ENCODE measurements at regions not wholly inside any gene's neighbourhood (a gene's known extent, or its start where the extent isn't known, plus 50 kb on each side); places are given as distances from the start of the nearest gene placed in this dataset.

DNA sequence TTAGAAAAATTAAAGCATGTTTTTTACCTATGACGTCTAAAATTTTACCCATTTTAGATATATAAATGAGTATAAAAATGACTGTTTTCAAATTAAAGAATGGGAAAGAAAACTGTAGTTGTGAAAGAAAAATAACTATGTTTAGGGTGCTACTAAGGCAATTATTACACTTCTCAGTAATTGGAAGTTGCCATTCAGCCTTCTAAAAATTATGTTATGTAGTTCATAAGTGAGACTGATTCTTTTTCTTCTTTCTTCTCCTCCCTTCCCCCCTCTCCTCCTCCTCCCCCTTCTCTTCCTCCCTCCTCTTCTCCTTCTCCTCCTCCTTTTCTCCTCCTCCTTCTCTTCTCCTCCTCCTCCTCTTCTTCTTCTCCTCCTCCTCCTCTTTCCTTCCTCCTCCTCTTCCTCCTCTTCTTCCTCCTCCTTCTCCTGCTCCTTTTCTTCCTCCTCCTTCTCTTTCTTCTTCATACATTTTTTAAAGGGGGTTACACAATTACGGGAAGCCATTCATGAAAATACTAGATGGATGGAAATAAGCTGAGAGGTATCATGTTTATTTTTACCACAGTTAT lies 223.6 kb downstream of the CETN3 start:
- DNase-seq: no peak

DNA sequence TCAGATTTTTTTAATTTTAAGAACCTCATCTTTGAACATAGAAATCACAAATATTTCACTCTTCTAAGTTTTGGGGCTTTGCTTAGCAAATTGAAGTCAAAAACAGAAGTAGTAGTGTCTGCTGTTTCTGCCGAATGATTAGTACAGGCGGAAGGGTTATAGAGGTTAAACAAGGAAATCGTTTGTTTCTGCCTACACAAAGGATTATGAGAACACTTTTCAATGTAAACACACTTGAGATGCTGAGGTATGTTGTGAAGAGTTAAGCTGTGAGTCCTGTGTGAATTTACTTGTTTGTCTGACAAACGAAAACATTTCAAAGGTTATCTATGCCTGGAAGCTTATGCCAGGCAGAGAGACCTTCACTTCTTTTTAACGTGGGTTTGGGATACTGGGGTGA lies 224.8 kb downstream of the CETN3 start:
- no peak for DNase-seq

DNA sequence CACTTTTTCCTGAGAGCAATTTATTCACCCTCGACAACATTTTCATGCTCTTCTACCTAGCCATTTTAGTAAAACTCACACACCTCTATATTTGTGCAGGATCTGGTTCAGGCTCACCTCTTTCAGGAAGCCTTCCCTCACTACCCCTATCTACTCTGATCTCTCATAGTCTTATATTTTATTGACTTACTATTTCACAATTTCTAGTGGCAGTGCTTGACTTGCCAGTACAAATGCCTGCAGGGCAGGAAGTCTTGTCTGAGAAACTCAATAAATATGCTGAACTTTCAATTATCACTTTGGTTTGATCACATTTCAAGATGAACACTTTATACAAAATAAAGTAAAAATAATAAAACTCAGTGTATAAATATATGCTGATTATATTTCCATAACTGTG lies 226.8 kb downstream of the CETN3 start:
- no peak for DNase-seq

DNA sequence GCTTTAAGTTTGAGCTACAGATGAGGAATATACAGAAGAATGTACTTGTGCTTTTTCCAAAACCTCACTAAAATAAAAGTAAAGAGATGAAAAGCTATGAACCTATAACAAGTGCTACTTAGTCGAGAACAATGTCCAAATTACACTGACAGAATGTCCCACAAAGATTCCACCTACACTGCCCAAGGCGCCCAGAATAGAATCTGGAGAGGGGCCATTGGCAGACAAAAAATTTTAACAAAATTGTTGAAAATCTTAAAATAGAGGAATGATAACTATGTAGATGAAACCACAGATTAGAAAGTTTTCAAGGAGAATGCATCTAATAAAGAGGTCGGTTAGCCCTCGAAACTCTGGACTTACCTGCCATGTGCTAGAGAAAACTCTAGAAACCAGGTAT lies 235.3 kb downstream of the CETN3 start:
- DNase-seq: no peak

DNA sequence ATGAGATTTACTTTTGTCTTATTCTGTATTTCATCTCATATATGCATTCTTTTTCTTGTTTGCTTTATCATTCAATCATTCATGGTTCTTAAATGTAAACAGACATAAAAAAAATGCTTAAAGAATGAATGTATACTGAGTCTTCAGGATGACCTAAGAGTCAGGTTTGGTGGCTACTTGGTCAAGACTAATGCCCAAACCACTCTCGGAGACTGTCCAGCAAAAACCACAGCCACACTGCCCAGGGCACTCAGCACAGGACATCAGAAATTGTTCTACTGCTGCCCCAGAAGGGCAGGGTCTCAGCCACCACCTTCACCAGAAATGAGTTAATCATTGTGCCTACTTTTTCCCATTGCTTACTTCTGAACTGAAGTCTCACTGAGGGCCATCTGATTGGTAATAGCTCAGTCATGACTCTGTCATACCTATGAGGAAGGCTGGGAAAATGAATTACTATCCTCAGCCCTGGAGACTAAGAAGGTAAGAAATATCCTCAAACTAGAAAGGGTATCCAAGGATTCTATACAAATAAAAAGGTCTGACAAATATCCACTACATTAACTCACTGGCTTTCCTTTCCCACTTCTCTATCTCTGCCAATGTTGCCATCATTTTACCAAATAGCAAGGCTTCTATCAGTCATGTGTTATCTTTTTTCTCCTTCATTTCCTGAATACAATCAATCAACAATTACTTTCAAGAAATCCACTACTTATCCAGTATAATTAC lies 236.1 kb downstream of the CETN3 start:
- no peak for DNase-seq

DNA sequence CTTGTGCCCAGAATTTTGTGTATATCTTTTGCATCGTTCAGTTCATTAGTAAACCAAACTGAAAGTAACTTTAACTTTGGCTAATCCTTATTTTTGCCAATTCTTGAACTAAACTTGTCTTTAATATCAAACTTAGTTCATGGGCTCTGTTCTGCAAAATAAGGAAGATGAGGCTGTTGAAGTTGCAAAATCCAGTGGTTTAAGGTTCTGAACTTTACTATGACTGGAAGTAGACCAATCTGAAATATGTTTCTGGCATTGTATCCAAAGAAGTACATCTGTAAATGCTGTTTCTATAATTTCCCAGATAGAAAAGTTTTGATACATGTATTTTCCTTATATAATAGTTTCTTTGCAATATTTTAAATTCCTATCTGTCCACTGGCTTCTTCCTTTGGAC lies 238.1 kb downstream of the CETN3 start:
- DNase-seq: no peak

DNA sequence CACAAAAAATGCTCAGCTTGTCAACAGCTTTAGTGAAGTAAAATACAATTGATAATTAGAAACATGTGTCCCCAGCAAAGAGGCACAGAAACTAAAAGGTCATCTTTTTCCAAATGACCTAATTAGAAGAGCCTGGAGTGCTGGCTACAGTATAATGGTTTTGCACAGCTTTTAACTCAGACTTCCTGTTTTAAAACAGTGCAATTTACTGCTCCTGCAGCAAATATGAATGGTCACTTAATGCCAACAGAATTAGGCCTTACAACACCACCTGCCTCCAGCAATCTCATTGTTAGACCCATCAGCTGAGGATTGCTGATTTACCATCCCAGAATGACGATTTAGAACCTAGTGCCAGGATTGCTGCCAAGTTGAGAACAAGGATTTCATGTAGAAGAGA lies 239.3 kb downstream of the CETN3 start:
- DNase-seq: no peak

DNA sequence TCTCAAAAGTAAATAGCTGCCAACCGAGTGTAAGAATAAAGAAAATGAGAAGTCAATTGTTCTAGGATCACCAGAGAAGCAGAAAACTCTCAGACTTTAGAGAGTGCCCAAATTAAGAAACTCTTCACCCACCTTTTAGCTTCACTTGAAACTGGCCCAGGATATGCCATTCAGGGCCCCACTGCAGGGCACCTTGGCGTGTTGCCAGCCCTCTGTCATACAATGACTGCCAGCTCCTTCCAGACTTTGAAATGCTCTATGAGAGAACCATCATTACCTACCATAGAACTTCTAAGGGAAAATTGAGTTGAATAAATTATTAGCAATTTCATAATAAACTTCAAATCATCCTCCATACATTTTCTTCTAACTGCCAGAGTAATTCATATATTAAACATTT lies 240.5 kb downstream of the CETN3 start:
- DNase-seq: no peak

DNA sequence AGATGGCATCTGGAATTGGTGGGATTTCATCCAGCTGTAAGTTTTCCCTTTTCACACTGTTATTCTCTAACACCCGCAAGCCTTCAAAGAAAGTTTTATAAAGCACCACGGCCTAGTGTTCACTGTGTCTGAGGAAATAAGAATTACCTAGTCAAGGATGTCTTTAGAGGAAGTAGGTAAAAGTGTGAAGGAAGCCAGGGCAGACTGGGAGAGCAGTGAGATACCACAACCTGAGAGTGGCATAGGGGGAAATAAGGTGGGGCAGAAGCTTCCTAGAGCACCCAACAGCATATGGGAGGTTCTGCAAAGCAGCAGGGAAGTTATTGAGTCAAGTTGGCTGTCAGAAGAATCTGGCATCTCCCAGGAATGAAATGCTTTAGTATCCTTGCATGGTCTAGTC lies 241.2 kb downstream of the CETN3 start:
- no peak for DNase-seq

DNA sequence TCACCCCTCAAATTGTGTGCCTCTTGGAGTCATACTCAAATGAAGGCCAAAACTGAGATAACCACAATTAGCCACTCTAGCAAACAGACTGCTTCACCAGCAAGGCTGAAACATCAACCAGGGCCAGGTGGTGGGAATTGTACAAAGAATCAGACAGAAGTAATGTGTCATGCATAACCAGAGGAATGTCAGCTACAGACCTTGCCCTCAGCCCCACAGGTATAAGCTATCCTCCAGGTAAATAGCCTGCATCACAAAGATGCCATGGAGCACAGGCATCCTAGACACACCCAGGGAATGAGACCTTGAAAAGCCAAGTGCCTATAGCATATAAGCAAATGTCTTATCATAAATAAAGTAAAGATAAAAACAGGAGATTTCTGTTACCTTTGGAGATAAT lies 242.7 kb downstream of the CETN3 start:
- no peak for DNase-seq

DNA sequence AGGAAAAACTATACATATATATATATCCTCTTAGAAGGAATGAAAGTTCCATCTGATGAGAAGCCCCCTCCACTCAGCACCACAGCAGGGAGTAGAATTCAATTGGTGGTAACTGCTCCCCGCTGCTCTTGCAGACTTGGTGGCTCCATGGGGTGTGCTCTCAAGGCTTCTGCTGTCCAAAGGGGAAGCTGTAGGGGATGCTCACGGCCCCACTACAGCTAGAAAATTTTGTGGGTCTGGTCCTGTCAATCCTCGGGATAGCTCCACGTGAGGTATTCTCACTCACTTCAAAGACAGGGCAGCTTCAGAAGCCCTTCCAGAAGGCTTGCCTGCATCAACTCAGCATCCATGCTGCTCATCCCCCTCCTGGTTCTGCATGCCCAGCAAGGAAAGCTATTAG lies 247.2 kb downstream of the CETN3 start:
- DNase-seq: no peak

DNA sequence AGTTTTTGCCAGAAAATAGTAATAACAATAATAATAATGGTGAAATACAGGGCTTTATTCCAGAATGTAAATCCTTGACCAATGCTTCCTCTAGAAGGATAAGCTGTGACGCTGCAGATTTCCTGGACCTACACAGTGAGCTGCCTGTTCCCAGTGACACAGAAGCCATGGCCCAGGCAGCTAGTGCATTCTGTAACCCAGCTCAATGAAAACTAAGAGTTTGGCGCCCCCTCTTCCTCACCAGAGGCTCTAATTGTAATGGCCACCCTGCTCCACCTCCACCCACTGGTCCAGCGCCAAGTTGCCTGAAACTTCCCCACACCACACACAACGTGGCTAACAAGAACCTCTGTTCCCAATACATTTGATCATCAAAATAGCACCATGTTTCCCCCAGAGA lies 248.1 kb downstream of the CETN3 start:
- no peak for DNase-seq

DNA sequence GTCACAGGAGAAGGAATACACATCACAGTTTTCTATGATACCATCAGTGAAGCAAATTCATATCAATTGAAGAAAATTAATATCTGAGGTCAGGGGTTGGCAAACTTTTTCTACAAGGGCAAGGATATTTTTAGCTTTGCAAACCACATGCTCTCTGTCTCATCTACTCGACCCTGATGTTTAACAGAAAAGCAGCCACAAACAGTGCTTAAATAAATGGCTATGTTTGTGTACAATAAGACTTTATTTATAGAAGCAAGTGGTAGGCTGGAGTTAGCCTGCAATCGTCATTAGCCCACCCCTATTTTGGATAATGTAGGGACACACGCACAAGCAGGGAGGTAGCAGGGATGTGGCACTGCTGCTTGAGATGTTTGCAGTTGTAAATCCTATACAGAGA lies 251.4 kb downstream of the CETN3 start:
- DNase-seq: no peak

DNA sequence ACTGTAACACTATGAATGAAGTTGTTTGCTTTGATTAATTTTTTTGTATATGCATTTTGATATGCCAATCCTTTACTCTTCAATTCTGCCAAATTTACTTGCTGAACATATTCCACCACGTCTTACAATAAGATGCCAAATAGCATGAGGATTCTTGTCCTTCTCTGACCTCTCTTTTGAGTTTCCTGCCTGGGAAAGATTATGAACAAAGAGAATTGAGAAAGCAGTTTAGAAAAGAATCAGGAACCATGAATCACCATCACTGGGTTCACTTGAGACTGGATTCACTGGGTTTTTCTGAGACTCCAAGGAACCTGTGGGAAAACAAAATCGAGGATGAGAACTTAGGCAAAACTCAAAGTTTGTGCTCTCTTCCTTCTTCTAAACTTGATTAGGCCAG lies 256.5 kb downstream of the CETN3 start:
- DNase-seq: no peak

DNA sequence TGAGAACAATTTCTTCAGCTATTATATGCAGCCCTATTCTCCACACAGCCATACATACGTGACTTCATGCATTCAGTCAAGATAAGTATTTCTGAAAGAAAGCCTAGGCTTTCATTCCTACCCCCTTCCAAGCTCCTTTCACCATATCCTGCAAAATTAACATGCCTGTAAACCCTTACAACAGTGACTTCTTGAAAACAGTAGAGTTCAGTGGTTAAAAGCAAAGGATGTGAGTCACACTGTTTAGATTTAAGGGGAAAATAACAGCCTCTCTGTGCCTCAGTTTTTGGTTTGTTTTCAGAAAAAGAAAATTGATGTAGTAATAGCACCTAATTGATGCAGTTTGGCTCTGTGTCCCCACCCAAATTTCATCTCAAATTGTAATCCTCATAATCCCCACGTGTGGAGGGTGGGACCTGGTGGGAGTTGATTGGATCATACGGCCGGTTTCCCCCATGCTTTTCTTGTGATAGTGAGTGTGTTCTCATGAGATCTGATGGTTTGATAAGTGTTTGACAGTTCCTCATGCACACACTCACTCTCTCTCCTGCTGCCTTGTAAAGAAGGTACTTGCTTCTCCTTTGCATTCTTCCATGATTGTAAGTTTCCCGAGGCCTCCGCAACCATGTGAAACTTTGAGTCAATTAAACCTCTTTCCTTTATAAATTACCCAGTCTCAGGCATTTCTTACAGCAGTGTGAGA lies 264.8 kb downstream of the CETN3 start:
- no peak for DNase-seq

DNA sequence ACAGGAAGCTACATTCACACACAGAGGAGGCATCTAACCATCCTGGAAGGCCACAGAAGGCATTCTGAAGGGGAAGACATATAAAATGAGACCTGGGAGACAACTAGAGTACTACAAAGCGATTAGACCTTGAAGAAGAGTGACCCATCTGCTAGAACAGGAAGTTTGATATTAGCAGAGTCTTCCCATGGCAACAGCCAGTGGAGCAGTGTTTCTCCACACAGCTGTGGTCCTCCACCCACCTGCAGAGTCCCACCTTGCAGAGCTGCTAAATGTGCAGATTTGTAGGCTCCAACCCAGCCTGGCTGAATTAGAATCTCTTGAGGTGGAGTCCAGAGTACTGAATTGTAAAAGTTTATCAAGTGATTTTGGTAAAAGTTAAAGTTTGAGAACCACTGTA lies 267.0 kb downstream of the CETN3 start:
- no peak for DNase-seq

DNA sequence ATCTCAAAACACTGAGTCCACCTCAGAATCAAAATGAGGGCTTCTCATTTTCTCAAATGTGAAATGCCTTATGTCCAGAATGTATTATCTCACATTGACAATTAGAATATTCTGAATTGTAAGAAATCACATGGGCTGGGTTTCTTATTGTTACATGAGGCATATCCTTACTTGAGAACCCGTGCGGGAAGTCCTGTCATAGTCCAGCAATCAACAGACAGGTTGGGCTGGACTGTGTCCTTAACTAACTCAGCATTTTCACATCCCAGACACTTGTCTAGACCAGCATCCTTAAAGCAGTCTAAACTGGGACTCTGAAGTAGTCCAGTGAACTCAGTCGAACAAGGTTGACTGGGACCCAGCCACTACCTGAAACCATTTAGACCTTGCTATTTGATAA lies 267.6 kb downstream of the CETN3 start:
- no peak for DNase-seq

DNA sequence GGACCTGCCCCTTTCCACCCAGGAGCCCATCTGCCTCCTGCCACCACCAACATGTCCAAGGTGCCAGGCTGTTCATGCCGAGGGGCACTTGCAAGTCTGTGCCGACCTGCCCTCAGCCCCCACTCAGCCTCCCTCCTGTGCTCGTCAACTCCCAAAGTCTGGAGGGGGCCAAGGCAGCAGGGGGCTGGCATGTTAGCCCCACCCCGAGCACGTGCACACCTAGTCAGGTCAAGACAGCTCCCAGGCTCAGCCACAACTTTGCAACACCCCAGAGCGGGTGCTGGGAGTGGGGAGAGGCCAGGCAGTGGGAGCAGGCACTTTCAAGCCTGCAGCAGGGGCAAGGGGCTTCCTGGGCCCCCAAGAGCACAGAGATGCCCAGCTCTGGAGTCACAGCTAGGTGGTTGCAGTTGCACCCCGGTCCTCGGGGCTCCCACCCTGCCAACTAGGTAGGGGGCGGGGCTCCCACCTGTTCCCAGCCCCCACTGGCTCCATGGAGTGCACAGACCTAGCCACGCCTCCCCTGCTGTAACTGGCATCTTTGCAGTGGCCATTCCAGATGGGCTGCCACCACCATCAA lies 272.5 kb downstream of the CETN3 start:
- DNase-seq: no peak

DNA sequence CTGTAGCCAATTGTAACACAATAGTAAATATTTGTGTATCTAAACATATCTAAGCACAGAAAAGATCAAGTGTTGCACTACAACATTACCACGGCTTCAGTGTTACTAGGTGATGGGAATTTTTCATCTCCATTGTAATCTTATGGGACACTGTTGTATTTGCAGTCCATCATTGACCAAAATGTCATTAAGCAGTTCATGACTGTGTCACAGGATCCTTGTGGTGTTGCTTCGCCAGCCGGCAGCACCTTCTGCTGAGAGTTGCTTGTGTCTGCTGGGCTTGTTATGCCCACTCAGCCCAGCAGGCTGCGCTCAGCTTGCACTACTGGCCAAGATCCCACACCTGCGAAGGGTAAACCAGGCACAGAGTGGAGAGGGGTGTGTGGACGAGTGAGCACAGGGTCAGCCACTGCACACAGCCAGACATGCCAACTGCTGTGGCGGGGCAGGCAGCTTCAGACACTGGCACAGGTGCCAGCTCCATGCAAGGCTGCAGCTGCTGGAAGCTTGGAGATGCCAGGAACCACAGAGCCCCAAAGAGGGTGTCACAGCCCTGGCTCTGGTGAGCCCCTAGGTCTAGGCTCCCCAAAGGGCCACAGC lies 273.7 kb downstream of the CETN3 start:
- no peak for DNase-seq

DNA sequence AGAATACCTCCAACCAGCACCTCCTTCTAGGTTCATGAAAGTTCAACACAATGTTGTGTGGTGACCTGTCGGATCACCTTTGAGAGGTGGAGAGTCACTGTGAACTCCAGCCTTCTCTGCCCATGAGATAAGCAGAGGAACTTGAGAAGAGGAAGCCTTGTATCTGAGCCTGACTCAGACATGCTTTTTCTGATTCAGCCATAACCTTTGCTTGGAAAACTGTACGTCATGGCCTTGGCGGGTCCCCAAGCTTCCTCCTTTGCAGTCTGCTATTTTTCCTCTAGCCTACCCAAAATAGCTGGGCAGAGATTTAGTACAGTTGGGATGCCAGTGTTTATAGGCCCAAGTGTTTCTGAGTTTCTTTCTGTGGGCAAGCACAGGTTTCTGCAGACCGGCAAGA lies 274.7 kb downstream of the CETN3 start:
- no peak for DNase-seq

DNA sequence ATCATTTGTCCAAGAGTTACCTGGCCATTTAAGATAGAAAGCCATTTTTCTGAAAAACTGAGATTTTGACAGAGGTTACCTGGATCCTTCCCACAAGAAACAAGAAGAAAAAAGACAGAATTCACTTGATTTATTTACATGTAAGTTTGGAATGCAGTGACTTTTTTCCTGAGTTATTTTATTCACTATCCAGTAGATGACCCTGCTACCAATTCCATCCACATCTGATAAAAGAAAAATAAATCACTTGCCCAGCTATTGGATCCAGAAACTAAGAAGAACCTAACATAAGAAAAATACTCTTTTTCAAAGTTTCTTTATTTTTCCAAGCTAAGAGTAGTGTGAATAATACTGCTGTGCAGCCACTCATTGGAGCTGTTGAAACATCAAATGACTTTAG lies 275.2 kb downstream of the CETN3 start:
- no peak for DNase-seq

DNA sequence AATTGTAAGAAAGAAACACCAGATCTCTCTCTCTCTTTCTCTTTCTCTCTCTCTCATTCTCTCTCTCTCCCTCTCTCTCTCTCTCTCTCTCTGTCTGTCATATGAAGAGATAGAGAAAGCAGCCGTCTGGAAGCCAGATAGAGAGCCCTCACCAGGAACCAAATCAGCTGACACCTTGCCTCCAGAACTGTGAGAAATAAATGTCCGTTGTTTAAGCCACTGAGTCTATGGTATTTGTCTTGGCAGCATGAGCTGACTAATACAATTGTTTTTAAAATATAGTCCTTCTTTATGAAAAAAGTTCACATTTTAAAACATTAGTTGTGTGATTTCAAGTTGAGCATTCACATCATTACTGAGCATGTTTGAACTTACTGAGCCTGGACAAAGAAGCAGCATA lies 275.6 kb downstream of the CETN3 start:
- DNase-seq: no peak

DNA sequence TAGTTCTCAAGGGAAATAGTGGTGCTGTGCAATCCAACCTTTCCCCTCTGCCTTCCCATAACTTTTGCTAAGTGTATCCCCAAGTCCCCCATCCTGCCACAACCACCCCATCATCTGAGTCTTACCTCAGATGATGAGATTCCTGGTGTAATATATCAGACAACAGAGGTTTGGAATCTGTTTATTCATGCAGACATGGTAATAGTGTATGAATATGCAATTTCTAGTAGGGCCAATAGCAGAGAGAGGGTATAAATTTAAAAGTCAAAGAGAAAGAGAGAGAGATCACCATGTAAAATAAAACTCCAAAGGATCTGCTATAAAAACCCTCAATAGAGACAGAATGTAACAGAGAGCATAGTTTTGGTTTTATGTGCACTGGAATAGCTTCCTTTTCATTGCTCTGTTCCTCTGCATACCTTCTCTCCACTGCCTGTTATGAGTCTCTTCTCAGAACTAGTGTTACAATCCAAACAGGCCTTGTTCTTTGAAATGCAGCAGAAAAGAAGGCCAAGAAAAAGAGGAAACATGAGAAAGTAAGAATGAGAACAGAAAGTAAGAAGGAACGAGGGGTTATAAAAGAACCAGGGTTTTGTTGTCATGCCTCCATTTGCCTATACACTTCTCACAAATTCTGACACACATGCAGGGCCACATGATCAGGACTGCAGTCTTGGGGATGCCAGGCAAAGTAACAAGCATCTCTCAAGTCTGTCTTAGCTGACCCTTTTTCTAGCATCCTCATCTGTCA lies 278.0 kb downstream of the CETN3 start:
- DNase-seq: no peak

All from DMS79 (cell line).